IPS-18c (cell line): ENCODE measurements at regions not wholly inside any gene's neighbourhood (a gene's known extent, or its start where the extent isn't known, plus 50 kb on each side); places are given as distances from the start of the nearest gene placed in this dataset.

ENCODE experiments used
- H3K4me3 ChIP-seq: 2 replicates; pipeline ENCODE4 v1.7.0; 2013; ENCODE audit warnings: low read depth, mild to moderate bottlenecking, low read length, moderate library complexity; ENCODE audit not compliant: insufficient read depth
- H3K9me3 ChIP-seq: one replicate; pipeline ENCODE4 v1.6.1; 2013; ENCODE audit warnings: mild to moderate bottlenecking, low read length, moderate library complexity; ENCODE audit not compliant: control insufficient read depth, insufficient read depth

DNA sequence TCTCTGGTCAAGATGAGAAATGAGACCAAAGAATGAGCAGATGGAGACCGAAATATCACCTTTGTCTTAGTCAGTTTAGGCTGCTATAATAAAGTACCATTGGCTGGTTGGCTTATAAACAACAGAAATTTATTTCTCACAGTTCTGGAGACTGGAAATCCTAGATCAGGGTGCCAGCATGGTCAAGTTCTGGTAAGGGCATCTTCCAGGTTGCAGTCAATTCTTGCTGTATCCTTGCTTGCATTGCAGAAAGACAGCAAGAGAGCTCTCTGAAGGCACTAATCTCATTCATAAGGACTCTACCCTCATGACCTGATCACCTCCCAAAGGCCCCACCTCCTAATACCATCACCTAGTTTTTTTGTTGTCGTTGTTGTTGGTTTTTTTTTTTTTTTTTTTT is 52.7 kb upstream of the MKLN1 start:
- Histone ChIP-seq H3K4me3 (no peak overlapping the region), H3K9me3 (no peaks in the 10 kb centered on the region)

DNA sequence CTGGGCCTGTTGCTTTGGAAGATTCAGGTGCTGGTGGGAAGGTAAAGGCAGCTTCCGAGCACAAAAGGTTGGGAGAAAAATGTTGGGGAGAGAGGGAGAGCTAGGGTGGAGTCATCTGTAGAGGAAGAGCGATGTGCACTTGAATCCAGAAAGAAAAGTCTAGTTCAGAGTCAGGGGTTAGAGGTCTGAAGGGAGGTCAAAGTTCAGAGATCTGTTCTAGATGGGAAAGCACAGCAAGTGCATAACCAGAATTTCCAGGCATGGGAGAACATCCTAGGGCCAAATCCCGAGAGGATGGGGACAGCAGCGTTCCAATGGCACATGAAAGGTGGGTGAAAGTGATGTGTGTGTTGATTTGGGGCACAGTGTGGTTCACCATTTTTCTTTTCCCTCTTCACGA is 51.5 kb upstream of the MKLN1 start:
- Histone ChIP-seq H3K9me3 (no peaks in the 10 kb centered on the region), H3K4me3 (no peak overlapping the region)

- Histone ChIP-seq H3K4me3 (no peak overlapping the region), H3K9me3 (no peaks in the 10 kb centered on the region)
Observed at GRCh38 chr7:131276748-131277147, 50.9 kb upstream of the MKLN1 start.
